HG03095 (cell line): ENCODE measurements at regions not wholly inside any gene's neighbourhood (a gene's known extent, or its start where the extent isn't known, plus 50 kb on each side); places are given as distances from the start of the nearest gene placed in this dataset.
"Not testable (repeated sequence)": the region's sequence is repeated elsewhere in the genome, so short reads cannot be mapped to it uniquely, and the experiment has no call there.

Experiments used
- ATAC-seq: cut with Tn5 transposase; IDR thresholded peaks from one replicate; pipeline ENCODE4 v1.9.1; 2021; ENCODE audit warnings: moderate library complexity; ENCODE audit not compliant: unreplicated experiment

DNA sequence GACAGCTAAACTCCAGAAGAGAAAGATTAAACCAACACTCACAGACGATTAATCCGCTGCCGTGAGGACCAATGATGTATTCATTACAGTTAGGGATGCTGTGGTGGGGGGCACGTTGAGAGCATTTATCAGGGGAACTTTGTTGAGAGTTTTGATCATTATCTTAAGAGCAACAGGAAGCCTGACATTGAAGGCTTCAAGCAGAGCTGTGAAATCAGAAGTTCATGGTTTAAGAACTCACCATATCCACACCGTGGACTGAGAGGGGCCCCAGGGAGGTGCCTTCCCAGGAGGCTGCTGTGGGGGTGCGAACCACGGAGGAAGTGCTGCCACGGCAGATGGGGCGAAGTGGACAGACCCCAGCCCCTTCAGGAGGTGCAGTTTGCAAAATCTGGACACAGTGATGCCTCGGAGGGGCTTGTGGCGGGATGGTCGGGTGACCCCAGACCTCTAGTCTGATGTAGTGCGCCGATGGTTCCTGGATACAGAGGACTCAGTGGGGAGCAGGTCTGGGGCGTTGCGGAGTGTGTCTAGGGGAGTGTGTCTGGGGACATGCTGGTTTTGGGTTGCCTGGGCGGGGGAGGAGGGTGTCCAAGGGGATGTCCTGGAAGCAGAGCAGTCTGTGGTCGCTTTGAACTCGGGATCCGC is 73.0 kb downstream of the DIO3 start:
- ATAC-seq, result no peak

DNA sequence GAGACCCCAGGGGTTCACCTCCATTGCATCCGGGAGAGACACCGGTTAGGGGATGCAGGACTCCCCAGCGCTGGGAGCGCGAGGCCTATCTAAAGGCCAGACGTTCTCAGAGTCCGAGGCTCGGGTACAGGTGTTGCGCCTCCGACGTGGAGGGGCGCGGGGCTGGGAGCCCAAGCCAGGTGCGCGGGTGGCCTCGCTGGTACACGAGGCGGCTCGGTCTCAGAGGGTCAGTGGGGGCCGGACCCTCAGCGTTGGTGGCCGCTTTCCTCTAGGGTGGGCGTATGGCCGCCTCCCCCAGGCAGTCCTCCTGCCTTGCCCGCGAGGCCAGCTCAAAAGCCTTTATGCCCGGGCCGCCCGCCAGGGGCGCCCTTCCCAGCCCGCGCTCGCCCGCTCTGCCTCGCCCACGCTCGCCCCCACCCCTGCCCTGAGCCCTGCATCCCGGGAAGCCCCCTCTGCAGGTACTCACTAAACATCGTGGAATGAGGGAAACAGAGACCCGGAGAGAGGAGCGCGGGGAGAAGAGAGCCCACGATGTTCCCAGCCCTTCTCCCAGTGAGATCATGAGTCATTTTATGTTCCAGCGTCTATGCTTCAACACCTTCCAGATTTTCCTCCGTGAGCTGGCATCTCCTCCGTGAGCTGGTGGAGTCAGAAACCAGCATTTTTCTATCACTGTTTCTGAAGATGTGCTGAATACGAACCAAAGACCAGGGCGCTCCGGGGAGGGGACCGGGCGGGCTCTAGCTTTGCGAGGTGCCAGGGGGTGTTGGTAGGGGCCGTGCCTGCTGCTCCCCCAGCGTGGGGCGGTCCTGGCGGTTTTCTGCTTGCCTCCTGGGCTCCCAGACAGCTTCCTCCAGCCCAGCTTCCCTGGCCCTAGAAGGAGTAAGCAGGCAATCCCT is 73.8 kb downstream of the DIO3 start:
- ATAC-seq, result no peak

DNA sequence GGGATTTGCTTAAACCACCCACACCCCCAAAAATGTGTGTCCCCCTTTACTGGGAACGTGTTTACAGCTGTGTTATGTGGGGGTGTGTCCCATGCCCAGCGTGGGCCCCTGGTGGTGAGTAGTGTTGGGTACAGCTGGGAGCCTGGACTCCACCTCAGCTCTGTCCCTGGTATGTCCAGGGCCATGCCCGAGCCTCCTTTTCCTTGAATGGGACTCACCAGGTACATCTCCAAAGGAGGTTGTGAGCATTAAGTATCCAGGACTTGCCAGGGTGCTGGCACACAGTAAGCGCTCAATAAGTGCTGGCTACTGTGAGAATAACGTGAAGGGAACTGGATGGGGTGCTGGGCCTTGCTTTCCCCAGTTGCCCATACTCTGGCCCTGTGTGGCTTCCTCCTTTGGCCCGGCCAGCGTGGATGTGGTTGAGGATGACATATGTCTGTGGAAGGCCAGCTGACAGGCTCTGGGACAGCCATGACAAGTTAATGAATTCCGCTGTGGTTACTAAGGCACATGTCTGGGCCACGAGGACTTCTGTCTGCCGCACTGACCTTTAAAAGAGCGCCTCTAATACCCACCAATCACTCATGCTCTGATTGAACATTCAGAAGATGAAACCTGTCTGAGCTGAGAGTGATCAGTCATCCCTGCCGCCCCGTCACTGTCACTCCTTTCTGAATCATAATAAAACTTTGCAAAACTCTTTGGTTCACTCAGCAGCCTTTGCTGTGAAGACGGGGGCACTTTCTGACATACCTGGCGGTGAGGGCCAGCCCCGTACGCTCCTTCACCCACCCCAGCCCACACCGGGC is 74.7 kb downstream of the DIO3 start:
- peak; percentile 73 for ATAC-seq

DNA sequence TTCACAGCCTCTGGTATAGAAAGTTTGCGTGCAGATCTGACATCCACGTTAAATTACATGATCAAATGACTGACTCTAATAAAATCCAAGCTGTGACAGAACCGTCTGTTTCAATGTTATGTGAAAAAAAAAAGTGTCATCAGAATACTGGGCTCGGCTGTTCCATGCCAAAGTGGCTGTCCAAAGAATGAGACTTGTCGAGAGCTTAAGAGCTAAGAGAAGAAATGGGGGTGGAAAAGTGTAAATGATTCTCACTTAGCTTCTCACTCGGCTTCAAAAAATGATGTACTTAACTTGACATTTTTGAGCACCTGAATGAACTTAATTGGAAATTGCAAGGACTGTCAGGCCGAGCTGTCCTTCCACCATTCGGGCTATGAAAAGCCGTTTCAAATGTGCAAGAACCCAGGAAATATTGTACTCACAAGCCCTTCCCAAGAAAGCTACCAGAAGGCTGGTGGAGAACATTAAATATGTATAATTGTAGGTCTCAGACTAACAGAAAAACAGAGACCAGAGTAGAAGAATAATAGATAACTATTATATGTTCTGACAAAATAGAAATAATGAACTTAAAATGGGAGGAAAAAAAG is 78.0 kb downstream of the DIO3 start:
- no peak for ATAC-seq

DNA sequence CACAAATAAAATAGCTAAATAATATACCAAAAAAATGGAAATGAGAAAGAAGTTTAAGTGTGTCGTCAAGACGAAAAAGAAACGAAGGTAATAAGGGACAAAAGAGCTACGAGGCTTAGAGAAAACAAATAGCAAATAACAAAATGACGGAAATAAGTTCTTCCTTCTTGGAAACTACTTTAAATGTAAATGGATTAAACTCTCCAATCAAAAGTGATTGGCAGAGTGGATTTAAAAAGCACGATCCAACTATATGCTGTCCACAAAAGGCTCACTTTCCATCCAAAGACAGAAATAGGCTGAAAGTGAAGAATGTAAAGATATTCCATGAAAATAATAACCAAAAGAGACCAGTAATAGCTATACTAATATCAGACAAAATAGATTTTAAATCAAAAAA is 82.4 kb downstream of the DIO3 start:
- no peak for ATAC-seq

DNA sequence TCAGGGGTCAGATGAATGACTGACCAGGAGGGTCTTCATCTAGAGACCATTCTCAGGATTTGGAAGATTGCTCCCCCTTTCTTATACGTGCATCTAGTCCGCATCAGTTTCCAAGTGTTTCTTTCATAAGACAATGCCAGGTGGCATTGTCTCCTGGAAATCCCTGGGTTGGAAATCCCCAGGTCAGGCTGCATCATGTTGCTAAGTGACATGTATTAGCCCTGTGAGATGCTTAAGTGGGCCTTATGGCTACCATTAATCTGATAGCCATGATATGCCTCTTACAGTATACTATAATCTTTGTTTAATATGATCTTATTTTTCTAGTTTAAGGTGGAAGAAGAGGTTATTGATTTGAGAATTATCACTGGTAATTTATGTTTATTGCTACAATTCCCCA is 92.8 kb downstream of the DIO3 start:
- ATAC-seq, result no peak

DNA sequence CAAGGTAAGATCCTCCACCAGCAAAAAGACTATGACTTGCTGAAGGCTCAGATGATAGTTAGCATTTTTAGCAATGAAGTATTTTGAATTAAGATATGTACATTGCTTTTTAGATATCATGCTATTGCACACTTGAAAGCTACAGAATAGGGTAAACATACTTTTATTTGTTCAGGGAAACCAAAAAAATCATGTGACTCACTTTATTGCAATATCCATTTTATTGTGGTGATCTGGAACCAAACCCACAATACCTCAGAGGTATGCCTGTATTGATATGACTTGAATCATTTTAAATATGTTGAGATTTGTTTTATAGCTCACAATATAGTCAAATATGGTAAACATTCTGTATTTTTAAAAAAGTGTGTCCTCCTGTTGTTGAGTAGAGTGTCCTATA is 96.1 kb downstream of the DIO3 start:
- no peak for ATAC-seq

DNA sequence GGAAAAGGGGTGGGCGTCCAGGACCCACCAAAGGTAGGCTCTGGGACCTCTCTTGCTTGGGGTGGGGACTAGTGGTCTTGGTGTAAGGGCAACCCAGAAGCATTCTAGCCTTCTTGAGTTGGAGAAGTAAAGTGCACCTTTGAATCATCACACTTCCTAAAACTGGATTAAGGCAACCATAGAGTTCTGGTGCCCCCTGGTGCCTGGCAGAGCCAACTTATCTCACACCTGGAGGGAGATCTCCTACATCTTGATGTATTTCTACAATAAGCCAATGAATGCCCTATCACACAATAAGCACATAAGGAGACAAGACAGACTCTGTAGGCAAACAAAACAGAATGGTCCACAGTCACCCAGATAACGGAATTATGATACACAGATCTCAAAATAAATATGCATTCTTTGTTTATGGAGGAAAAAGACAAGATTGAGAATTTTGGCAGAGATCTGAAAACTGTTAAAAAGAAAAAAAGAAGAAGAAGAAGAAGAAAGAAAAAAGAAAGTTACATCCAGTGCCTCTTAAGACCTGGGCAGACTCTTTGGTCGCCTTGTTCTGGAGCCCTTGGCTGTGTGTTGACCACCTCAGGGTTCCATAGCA is 95.9 kb upstream of the PPP2R5C start:
- no peak for ATAC-seq

DNA sequence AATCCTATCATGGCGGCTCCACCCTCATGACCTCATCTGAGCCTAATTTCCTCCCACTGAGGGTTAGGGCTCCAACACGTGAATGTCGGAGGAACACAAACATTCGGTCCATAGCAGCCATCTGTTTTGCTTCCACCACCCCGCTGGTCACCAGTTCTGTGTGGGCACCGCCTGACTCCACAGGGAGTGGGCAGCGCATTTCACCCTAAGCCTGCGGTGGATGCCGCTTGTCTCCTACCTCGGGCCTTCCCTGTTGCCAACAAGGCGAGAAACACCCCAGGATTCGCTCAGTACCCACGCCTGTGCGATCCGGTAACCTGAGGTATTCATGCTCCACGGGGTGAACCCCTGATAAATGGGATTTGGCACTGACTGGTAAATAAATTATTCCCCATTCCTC is 95.2 kb upstream of the PPP2R5C start:
- no peak for ATAC-seq

DNA sequence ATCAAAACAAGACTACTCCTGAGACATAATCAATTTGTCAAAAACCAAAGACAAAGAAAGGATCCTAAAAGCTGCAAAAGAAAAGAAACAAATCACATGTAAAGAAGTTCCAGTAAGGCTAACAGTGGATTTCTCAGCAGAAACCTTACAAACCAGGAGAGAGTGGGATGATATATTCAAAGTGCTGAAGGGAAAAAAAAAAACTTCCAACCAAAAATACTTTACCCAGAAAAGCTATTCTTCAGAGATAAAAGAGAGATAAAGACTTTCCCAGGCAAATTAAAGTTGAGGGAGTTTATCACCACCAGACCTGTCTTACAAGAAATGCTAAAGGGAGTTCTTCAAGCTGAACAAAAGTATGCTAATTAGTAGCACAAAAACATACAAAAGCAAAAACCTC is 91.9 kb upstream of the PPP2R5C start:
- no peak for ATAC-seq

DNA sequence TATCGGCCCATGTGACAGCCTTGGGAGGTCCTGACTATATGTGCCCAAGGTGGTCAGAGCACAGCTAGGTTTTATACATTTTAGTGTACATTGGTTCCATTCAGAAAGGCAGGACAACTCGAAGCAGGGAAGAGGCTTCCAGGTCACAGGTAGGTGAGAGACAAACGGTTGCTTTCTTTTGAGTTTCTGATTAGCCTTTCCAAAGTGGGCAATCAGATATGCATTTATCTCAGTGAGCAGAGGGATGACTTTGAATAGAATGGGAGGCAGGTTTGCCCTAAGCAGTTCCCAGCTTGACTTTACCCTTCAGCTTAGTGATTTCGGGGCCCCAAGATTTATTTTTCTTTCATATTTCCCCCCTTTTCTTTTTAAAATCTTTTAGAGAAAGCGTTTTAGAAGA is 87.6 kb upstream of the PPP2R5C start:
- no peak for ATAC-seq

DNA sequence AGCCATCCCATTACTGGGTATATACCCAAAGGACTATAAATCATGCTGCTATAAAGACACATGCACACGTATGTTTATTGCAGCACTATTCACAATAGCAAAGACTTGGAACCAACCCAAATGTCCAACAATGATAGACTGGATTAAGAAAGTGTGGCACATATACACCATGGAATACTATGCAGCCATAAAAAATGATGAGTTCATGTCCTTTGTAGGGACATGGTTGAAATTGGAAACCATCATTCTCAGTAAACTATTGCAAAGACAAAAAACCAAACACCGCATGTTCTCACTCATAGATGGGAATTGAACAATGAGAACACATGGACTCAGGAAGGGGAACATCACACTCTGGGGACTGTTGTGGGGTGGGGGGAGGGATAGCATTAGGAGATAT is 85.7 kb upstream of the PPP2R5C start:
- not testable (repeated sequence) for ATAC-seq

DNA sequence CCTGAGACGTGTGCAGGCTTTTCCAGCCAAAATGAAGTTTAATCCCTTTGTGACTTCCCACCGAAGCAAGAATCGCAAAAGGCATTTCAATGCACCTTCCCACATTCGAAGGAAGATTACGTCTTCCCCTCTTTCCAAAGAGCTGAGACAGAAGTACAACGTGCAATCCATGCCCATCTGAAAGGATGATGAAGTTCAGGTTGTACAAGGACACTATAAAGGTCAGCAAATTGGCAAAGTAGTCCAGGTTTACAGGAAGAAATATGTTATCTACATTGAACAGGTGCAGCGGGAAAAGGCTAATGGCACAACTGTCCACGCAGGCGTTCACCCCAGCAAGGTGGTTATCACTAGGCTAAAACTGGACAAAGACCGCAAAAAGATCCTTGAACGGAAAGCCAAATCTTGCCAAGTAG is 83.6 kb upstream of the PPP2R5C start:
- not testable (repeated sequence) for ATAC-seq

DNA sequence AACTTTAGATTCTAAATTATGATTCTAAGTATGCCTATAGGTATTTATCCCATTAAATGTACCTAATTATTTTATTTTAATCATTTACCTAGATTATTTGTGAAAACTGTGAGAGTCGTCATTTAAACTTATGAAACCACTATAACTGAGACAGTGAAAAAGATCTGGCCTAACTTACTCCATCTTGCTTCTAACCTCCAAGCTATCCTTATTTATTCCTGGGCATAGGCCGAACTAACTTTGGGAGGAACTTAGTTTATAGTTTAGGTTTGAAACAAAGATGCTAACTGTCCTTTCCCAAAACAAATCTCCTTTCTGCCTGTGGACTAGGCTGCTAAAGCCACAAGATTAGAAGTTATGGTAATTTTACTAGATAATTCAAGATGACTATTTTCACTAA is 79.7 kb upstream of the PPP2R5C start:
- no peak for ATAC-seq

DNA sequence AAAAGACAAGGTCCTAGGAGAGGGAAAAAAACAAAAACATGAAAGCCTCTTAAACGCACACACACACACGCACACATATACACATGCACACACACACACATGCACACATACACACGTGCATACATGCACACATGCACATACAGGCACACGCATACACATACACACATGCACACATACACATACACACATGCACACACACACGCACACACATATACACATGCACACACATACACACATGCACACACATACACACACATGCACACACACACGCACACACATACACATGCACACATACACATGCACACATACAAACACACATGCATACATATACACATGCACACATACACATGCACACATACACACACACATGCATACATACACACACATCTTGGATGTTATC is 78.1 kb upstream of the PPP2R5C start:
- ATAC-seq, result no peak

DNA sequence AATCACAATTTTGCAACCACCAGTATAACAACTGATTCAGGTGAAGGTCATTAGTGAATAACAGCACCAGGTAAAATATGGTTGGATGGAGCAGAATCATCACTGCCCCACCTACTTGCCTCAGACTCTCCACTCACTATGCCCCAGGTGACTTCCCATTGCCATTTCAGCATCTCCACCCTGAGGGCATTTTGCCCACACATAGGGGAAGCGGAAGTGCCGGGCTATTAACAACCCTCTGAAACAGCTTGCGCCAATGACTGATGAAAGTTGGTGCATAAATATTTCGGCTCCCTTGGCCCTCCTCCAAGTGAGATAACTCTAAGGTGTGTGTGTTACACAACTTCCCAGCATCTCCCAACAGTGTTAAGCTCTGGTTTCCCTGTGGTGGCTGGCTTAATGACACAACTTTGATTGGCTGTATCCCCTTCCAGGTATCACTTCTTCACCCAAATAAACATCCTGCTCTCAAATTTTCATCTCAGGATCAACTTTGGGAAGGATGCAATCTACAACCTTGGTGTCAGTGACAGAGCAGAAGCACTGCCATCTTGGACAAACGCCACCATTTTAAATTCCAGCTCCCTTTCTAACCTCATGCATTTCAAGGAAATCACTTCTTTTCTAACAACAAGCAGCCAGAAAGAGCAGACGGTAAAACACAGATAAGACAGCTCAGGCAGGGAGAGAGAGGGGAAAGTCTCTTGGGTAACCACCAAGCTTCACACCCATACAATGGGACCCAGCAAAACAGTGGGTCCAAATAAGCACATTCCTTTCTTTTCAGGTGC is 73.6 kb upstream of the PPP2R5C start:
- ATAC-seq, result no peak

DNA sequence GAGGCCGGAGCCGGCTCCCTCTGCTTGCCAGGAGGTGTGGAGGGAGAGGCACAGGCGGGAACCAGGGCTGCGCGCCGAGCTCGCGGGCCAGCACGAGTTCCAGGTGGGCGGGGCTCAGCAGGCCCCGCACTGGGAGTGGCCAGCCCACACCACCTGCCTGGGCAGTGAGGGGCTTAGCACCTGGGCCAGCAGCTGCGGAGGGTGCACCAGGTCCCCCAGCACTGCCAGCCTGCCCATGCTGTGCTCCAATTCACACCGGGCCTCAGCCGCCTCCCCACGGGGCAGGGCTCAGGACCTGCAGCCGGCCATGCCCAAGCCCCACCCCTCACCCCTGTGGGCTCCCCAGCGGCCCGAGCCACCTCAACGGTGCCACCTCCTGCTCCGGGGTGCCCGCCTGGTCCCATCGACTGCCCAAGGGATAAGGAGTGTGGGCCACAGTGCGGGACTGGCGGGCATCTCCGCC is 72.4 kb upstream of the PPP2R5C start:
- ATAC-seq, result no peak

DNA sequence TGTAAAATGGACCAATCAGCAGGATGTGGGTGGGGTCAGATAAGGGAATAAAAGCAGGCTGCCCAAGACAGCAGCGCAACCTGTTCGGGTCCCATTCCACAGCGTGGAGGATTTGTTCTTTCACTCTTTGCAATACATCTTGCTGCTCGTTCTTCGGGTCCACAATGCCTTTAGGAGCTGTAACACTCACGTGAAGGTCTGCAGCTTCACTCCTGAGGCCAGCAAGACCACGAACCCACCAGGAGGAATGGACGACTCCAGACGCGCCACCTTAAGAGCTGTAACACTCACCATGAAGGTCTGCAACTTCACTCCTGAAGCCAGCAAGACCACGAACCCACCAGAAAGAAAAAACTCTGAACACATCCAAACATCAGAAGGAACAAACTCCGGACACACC is 71.5 kb upstream of the PPP2R5C start:
- not testable (repeated sequence) for ATAC-seq

DNA sequence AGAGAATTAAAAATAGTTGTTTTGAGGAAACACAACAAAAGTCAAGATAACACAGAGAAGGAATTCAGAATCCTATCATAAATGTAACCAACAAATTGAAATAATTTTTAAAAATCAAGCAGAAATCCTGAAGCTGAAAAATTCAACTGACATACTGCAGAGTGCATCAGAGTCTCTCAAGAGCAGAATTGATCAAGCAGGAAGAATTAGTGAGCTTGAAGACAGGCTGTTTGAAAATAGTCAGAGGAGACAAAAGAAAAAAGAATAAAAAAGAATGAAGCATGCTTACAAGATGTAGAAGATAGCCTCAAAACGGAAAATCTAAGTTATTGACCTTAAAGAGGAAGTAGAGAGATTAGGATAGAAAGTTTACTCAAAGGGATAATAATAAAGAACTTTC is 65.8 kb upstream of the PPP2R5C start:
- no peak for ATAC-seq

DNA sequence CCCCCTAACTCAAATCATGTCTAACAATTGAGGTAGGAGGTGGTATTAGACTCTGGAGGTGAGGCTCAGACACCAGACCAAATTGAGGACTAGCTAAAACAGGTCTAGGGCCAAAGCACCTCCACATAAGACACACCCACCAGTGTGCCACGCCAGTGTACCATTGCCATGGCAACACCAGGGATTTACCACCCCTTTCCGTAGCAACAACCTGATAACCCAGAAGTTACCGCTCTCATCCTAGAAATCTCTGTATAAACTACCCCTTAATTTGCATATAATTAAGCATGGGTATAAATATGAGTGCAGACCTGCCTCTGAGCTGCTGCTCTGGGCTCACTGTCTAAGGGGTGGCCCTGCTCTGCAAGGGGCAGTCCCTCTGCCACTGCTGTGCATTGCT is 57.4 kb upstream of the PPP2R5C start:
- ATAC-seq, result no peak
